ENCODE measurements at regions not wholly inside any gene's neighbourhood (a gene's known extent, or its start where the extent isn't known, plus 50 kb on each side); places are given as distances from the start of the nearest gene placed in this dataset.

GRCh38 chr5:19401032-19401431 lies 587.0 kb downstream of the CDH18 start:
- POLR2A ChIA-PET = no interaction called here
- TF ChIP-seq CTCF (IDR thresholded peaks at IDR 0.05; ENCODE audit: control extremely low read depth, extremely low read depth, low read depth, missing control alignments) = no peak
- CTCF ChIA-PET = no interaction called here
- no peak for DNase-seq (ENCODE audit: extremely low spot score)

GRCh38 chr5:19406576-19407365 lies 581.2 kb downstream of the CDH18 start:
- no peak for DNase-seq (ENCODE audit: extremely low spot score)
- no peak for TF ChIP-seq CTCF (IDR thresholded peaks at IDR 0.05; ENCODE audit: control extremely low read depth, extremely low read depth, low read depth, missing control alignments)
- ChIA-PET POLR2A (no interaction called here), CTCF (no interaction called here)

GRCh38 chr5:19408149-19408548 lies 579.9 kb downstream of the CDH18 start:
- CTCF ChIA-PET = no interaction called here
- DNase-seq (ENCODE audit: extremely low spot score) = no peak
- TF ChIP-seq CTCF (IDR thresholded peaks at IDR 0.05; ENCODE audit: control extremely low read depth, extremely low read depth, low read depth, missing control alignments) = no peak
- POLR2A ChIA-PET = no interaction called here

GRCh38 chr5:19411936-19412335 lies 576.1 kb downstream of the CDH18 start:
- no peak for DNase-seq (ENCODE audit: extremely low spot score)
- ChIA-PET POLR2A (no interaction called here), CTCF (interaction anchor here (1.0 kb wide), 1 partner anchor 8 kb away, joined by 3 read pairs; no protein-coding TSS in a partner anchor)
- no peak for TF ChIP-seq CTCF (IDR thresholded peaks at IDR 0.05; ENCODE audit: control extremely low read depth, extremely low read depth, low read depth, missing control alignments)
